ENCODE measurements at regions not wholly inside any gene's neighbourhood (a gene's known extent, or its start where the extent isn't known, plus 50 kb on each side); places are given as distances from the start of the nearest gene placed in this dataset.

- H3K4me1 ChIP-seq (ENCODE audit: control insufficient read depth, insufficient read depth, low read length), result no peaks in the 10 kb centered on the region
- TF ChIP-seq POLR2AphosphoS5 (IDR thresholded peaks at IDR 0.05; ENCODE audit: low read depth, low read length), result no peak
- no peak for TF ChIP-seq CTCF (IDR thresholded peaks at IDR 0.05)
- TF ChIP-seq REST (IDR thresholded peaks at IDR 0.05; ENCODE audit: insufficient read depth in 1 of 2, low read depth in 2 of 2, low read length in 1 of 2), result no peak
- no peak for TF ChIP-seq TCF7L2 (IDR thresholded peaks at IDR 0.05; ENCODE audit: low read depth, low read length)
- no peak for TF ChIP-seq SIN3A (IDR thresholded peaks at IDR 0.05; ENCODE audit: borderline replicate concordance, insufficient read depth, low read depth, low read length)
- ChIA-PET CTCF (no interaction called here), POLR2A (no interaction called here)
- ATAC-seq (no peak), DNase-seq (ENCODE audit: low read depth, low spot score) (no peak)
- no peaks in the 10 kb centered on the region for H3K9me3 ChIP-seq (ENCODE audit: control insufficient read depth, insufficient read depth, low read depth, low read length)
- no peak overlapping the region for H3K27ac ChIP-seq (ENCODE audit: low read length)
- H3K36me3 ChIP-seq (ENCODE audit: control insufficient read depth, insufficient read depth, low read length), result no peaks in the 10 kb centered on the region
- no peak overlapping the region for H3K4me3 ChIP-seq (ENCODE audit: low read depth in 2 of 2, low read length in 2 of 2)
- in situ Hi-C loops (cut with HindIII; ENCODE audit: low pct_unique_long_range_greater_than_20kb, low sequenced_read_pairs), result no loop called here
- H3K27me3 ChIP-seq (ENCODE audit: control insufficient read depth, insufficient read depth, low read length), result no peaks in the 10 kb centered on the region
- BruUV-seq (replicated peaks), result no TSS peak
- intact Hi-C loops (cut with micrococcal nuclease; ENCODE audit: unreplicated experiment), result no loop called here
Observed at GRCh38 chr2:57313678-57314077, 732.9 kb upstream of the VRK2 start.

- ATAC-seq (no peak), DNase-seq (ENCODE audit: low read depth, low spot score) (no peak)
- no TSS peak for BruUV-seq (replicated peaks)
- POLR2A ChIA-PET, result no interaction called here
- Histone ChIP-seq H3K4me3 (ENCODE audit: low read depth in 2 of 2, low read length in 2 of 2) (no peak overlapping the region), H3K27me3 (ENCODE audit: control insufficient read depth, insufficient read depth, low read length) (no peaks in the 10 kb centered on the region), H3K9me3 (ENCODE audit: control insufficient read depth, insufficient read depth, low read depth, low read length) (no peaks in the 10 kb centered on the region), H3K4me1 (ENCODE audit: control insufficient read depth, insufficient read depth, low read length) (no peaks in the 10 kb centered on the region), H3K36me3 (ENCODE audit: control insufficient read depth, insufficient read depth, low read length) (no peaks in the 10 kb centered on the region), H3K27ac (ENCODE audit: low read length) (no peak overlapping the region)
- no peak for TF ChIP-seq CTCF (IDR thresholded peaks at IDR 0.05)
- no peak for TF ChIP-seq REST (IDR thresholded peaks at IDR 0.05; ENCODE audit: insufficient read depth in 1 of 2, low read depth in 2 of 2, low read length in 1 of 2)
- no peak for TF ChIP-seq SIN3A (IDR thresholded peaks at IDR 0.05; ENCODE audit: borderline replicate concordance, insufficient read depth, low read depth, low read length)
- TF ChIP-seq TCF7L2 (IDR thresholded peaks at IDR 0.05; ENCODE audit: low read depth, low read length), result no peak
- TF ChIP-seq POLR2AphosphoS5 (IDR thresholded peaks at IDR 0.05; ENCODE audit: low read depth, low read length), result no peak
- CTCF ChIA-PET, result no interaction called here
- in situ Hi-C loops (cut with HindIII; ENCODE audit: low pct_unique_long_range_greater_than_20kb, low sequenced_read_pairs), result no loop called here
- intact Hi-C loops (cut with micrococcal nuclease; ENCODE audit: unreplicated experiment), result no loop called here
Observed at GRCh38 chr2:57314682-57315081, 731.9 kb upstream of the VRK2 start.

All from Panc1 (cell line).